Adrenal gland (tissue), 9 donors: ENCODE measurements at regions not wholly inside any gene's neighbourhood (a gene's known extent, or its start where the extent isn't known, plus 50 kb on each side); places are given as distances from the start of the nearest gene placed in this dataset.
A peak's percentile ranks its signal among the peaks of the same experiment; 100 is the strongest.

ENCODE experiments used
- DNase-seq, 7 donors: peaks; one replicate each; pipeline ENCODE4 v3.0.0-alpha.2; 2019 to 2020
- H3K27ac ChIP-seq, 5 donors: fragments of 200-600 bp; sonication (generic) in 4 of 5; 1 replicate in 3 of 5; 2 replicates in 2 of 5; pipeline versions ENCODE4 v1.5.1 to v1.8.0; 2016 to 2020; ENCODE audit warnings: mild to moderate bottlenecking in 1 of 5
- H3K27me3 ChIP-seq: fragments of 200-600 bp; 2 replicates; pipeline ENCODE4 v1.8.0; 2021
- H3K36me3 ChIP-seq, 2 donors: fragments of 200-600 bp; replicated peaks in 1 of 2; 1 replicate in 1 of 2; 2 replicates in 1 of 2; pipeline versions ENCODE4 v1.5.1 to v1.8.0; 2018 to 2022
- H3K4me1 ChIP-seq, 2 donors: fragments of 200-600 bp; replicated peaks in 1 of 2; 1 replicate in 1 of 2; 2 replicates in 1 of 2; pipeline versions ENCODE4 v1.5.1 to v1.8.0; 2018 to 2021
- H3K4me3 ChIP-seq, 4 donors: fragments of 200-600 bp; sonication (generic) in 3 of 4; one replicate each; pipeline ENCODE4 v1.5.1; 2016 to 2018
- H3K9me3 ChIP-seq, 3 donors: fragments of 200-600 bp; sonication (generic) in 1 of 3; replicated peaks in 1 of 3; 1 replicate in 2 of 3; 2 replicates in 1 of 3; pipeline versions ENCODE4 v1.5.1 to v1.8.0; 2016 to 2021
- CTCF ChIP-seq, 6 experiments: fragments of 450-650 bp in 4 of 6; fragments of 200-600 bp in 2 of 6; sonication (generic) in 1 of 6; IDR thresholded peaks; 1 replicate in 5 of 6; 2 replicates in 1 of 6; pipeline versions ENCODE4 v1.5.1 to v1.8.0; 2016 to 2021; ENCODE audit warnings: antibody characterized with exemption in 6 of 6, mild to moderate bottlenecking in 2 of 6, moderate library complexity in 1 of 6
- POLR2A ChIP-seq, 2 donors: fragments of 450-650 bp; IDR thresholded peaks; one replicate each; pipeline ENCODE4 v1.6.1; 2017; ENCODE audit warnings: antibody characterized with exemption in 2 of 2, mild to moderate bottlenecking in 2 of 2, moderate library complexity in 1 of 2
- WGBS, 4 donors: extraction: QIAGEN DNeasy Blood & Tissue Kit in 2 of 4; methylation state at CpG; one replicate each; pipeline versions ENCODE4 v1.1.5 to v1.1.7; 2013 to 2017; 5-methylcytosine and 5-hydroxymethylcytosine counted together
- intact Hi-C, 2 donors: fragments of 100-400 bp; cut with DNase I; formaldehyde crosslinking; loops; one replicate each; pipeline versions ENCODE4 v1.14.1 to v1.15.0; 2022 to 2023
- donor health status: healthy with polysubstance abuse.
- donor health status: Bipolar disorder and iron deficiency.
- donor health status: DM: yes; HTN: yes; CAD: no.
- donor health status: DM: no; HTN: no; CAD: no.
- donor health status: DM: no; HTN: no; CAD: no.

- DNase-seq = peak in 1 of 7 donors; percentile 30
- 81 to 88% (median 84%) methylated on average over 14 of the region's 14 CpGs for WGBS, 4 donors
- H3K27ac ChIP-seq = no peak overlapping the region
- TF ChIP-seq POLR2A (IDR thresholded peaks at IDR 0.05) (no peak), CTCF (IDR thresholded peaks at IDR 0.05) (no peak)
- no peaks in the 10 kb centered on the region for H3K9me3 ChIP-seq
- no peaks in the 10 kb centered on the region for H3K27me3 ChIP-seq
- H3K4me1 ChIP-seq = no peaks in the 10 kb centered on the region
- intact Hi-C loops = no loop called here
- H3K4me3 ChIP-seq = no peak overlapping the region
- H3K36me3 ChIP-seq = no peaks in the 10 kb centered on the region
Observed at GRCh38 chr21:41585199-41585994, 77.4 kb upstream of the TMPRSS2 start.

DNA sequence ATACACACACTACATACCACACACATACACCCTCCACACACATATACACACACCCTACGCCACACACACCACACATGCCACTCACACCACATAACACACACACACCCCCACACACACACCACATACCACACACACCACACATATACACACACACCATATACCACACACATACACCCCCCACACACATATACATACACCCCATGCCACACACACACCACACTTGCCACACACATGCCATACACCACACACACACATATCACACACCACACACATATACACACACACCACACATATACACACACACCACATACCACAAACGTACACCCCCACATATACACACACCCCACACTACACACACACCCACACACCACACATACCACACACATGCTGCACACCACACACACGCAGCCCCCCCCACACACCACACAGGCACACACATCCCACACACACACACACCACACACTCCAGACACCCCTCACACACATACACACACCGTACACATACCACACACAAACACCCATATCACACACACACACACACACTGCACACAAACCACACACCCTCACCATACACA, 76.7 kb upstream of the TMPRSS2 start:
- intact Hi-C loops = no loop called here
- Histone ChIP-seq H3K4me3 (no peak overlapping the region), H3K9me3 (no peaks in the 10 kb centered on the region), H3K4me1 (no peaks in the 10 kb centered on the region), H3K36me3 (no peaks in the 10 kb centered on the region), H3K27me3 (no peaks in the 10 kb centered on the region), H3K27ac (no peak overlapping the region)
- TF ChIP-seq CTCF (IDR thresholded peaks at IDR 0.05) = no peak
- TF ChIP-seq POLR2A (IDR thresholded peaks at IDR 0.05) = no peak
- DNase-seq = peak in 1 of 7 donors; percentile 25
- 80 to 85% (median 83%) methylated on average over 4 of the region's 4 CpGs for WGBS, 4 donors

DNA sequence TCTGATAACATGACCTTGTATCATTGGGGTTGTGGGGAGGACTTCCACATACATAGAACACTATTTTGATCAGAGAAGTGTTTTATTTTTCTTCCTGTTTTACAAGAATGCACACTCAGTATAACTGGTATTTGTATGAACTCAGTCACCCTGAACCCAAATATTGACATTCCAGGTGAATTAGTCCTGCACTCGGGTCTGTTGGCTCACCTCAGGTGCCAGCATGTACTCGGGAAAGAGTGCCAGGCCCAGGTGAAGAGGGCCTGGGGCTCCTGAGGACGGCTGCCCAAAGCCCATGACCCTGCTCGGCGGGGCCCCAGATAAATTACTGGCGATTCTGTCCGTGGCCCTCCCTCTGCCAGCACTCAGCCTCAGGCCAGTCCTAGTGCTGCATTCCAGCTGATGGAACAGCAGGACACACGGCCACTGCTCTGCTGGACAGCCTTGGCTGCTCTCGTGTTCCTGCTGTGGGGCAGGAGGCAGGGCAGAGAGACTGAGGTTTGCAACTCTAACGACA, 75.4 kb upstream of the TMPRSS2 start:
- H3K4me1 ChIP-seq = no peaks in the 10 kb centered on the region
- WGBS, 4 donors = 43 to 54% (median 53%) methylated on average over 1 to 10 of the region's 10 CpGs
- intact Hi-C loops = no loop called here
- no peak overlapping the region for H3K4me3 ChIP-seq
- H3K9me3 ChIP-seq = peaks cover 0 to 3% (median 2%) of the 10 kb centered on the region in 3 donors
- DNase-seq = no peak
- H3K27ac ChIP-seq = no peak overlapping the region
- H3K36me3 ChIP-seq = no peaks in the 10 kb centered on the region
- no peak for TF ChIP-seq CTCF (IDR thresholded peaks at IDR 0.05)
- no peak for TF ChIP-seq POLR2A (IDR thresholded peaks at IDR 0.05)
- H3K27me3 ChIP-seq = no peaks in the 10 kb centered on the region

DNA sequence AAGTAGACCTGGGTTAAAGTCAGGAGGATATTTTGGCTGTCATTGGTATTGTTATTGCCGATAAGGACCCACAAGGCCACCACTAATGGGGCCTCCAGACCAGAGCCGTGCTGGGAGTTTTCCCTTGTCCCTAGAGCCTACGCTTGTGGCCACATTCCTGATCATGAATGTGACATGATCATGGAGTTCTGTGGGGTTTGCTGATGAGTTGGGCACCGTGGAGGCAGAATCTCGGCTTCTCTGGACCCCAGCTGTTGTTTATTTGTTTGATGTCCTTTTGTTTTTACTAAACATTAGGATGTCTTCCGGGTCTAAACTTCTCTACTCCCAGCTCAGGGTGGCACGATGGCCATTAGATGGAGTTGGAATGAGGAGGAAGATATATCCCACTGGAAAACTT, 74.9 kb upstream of the TMPRSS2 start:
- Histone ChIP-seq H3K36me3 (no peaks in the 10 kb centered on the region), H3K9me3 (peaks cover 0 to 8% (median 7%) of the 10 kb centered on the region in 3 donors), H3K27me3 (no peaks in the 10 kb centered on the region), H3K4me1 (no peaks in the 10 kb centered on the region), H3K27ac (no peak overlapping the region), H3K4me3 (no peak overlapping the region)
- TF ChIP-seq CTCF (IDR thresholded peaks at IDR 0.05) = no peak
- TF ChIP-seq POLR2A (IDR thresholded peaks at IDR 0.05) = no peak
- 81 to 94% (median 89%) methylated on average over 7 of the region's 7 CpGs for WGBS, 4 donors
- intact Hi-C loops = no loop called here
- no peak for DNase-seq
